Keratinocyte (primary cell): ENCODE measurements at regions not wholly inside any gene's neighbourhood (a gene's known extent, or its start where the extent isn't known, plus 50 kb on each side); places are given as distances from the start of the nearest gene placed in this dataset.

Experiments
- DNase-seq: peaks from one replicate; pipeline ENCODE4 v3.0.0-alpha.2; 2011; ENCODE audit warnings: low read depth, missing footprints, low spot score
- FAIRE-seq: peaks from 2 replicates; lab custom pipeline; 2011; peaks lifted over from hg19 to GRCh38; lab: Jason Lieb, UNC
- H2AFZ ChIP-seq: 2 replicates; pipeline ENCODE4 v1.6.0; 2012; ENCODE audit warnings: low read length, control low read depth, inconsistent platforms; ENCODE audit not compliant: control insufficient read depth
- H3K27ac ChIP-seq: 2 replicates; pipeline ENCODE4 v1.5.1; 2011; ENCODE audit warnings: low read length; ENCODE audit not compliant: control insufficient read depth, insufficient read depth
- H3K27me3 ChIP-seq: 3 replicates; pipeline ENCODE4 v1.6.0; 2011; ENCODE audit warnings: low read length; ENCODE audit not compliant: control insufficient read depth, insufficient read depth; ENCODE audit errors: extremely low read depth
- H3K36me3 ChIP-seq, 2 experiments: 2 replicates in 1 of 2; 3 replicates in 1 of 2; pipeline ENCODE4 v1.5.1; 2011; ENCODE audit warnings: low read length in 2 of 2, mild to moderate bottlenecking in 1 of 2; ENCODE audit not compliant: control insufficient read depth in 2 of 2, insufficient read depth in 2 of 2; ENCODE audit errors: extremely low read depth in 1 of 2
- H3K4me1 ChIP-seq: 3 replicates; pipeline ENCODE4 v1.5.1; 2011; ENCODE audit warnings: low read length; ENCODE audit not compliant: control insufficient read depth, insufficient read depth; ENCODE audit errors: extremely low read depth
- H3K4me2 ChIP-seq: 3 replicates; pipeline ENCODE4 v1.6.0; 2011; ENCODE audit warnings: low read depth, low read length; ENCODE audit not compliant: control insufficient read depth, insufficient read depth; ENCODE audit errors: extremely low read depth
- H3K4me3 ChIP-seq, 3 experiments: fragments of 200-600 bp in 1 of 3; sonication (generic) in 1 of 3; 2 replicates in 2 of 3; 3 replicates in 1 of 3; pipeline ENCODE4 v1.5.1; 2011 to 2016; ENCODE audit warnings: low read length in 3 of 3, mild to moderate bottlenecking in 3 of 3, control low read depth in 2 of 3, inconsistent platforms in 1 of 3, low read depth in 1 of 3, mixed read lengths in 1 of 3, mixed run types in 1 of 3, moderate library complexity in 1 of 3; ENCODE audit not compliant: control insufficient read depth in 2 of 3, insufficient read depth in 2 of 3; ENCODE audit errors: extremely low read depth in 1 of 3
- H3K79me2 ChIP-seq: 2 replicates; pipeline ENCODE4 v1.6.0; 2012; ENCODE audit warnings: low read length; ENCODE audit not compliant: control insufficient read depth, insufficient read depth
- H3K9ac ChIP-seq: 3 replicates; pipeline ENCODE4 v1.6.0; 2011; ENCODE audit warnings: low read length; ENCODE audit not compliant: control insufficient read depth, insufficient read depth; ENCODE audit errors: extremely low read depth
- H3K9me1 ChIP-seq: 3 replicates; pipeline ENCODE4 v1.6.0; 2011; ENCODE audit warnings: low read length; ENCODE audit not compliant: control insufficient read depth, insufficient read depth; ENCODE audit errors: extremely low read depth
- H3K9me3 ChIP-seq: 2 replicates; pipeline ENCODE4 v1.5.1; 2012; ENCODE audit warnings: low read depth, low read length; ENCODE audit not compliant: control insufficient read depth
- H4K20me1 ChIP-seq: 3 replicates; pipeline ENCODE4 v1.6.0; 2011; ENCODE audit warnings: low read length; ENCODE audit not compliant: control insufficient read depth, insufficient read depth; ENCODE audit errors: extremely low read depth
- CTCF ChIP-seq, 3 experiments: IDR thresholded peaks in 1 of 3; conservative IDR thresholded peaks in 1 of 3; optimal IDR thresholded peaks in 1 of 3; 2 replicates in 2 of 3; 3 replicates in 1 of 3; pipeline versions ENCODE3 to v1.5.1; 2011; ENCODE audit warnings: low read length in 3 of 3, mild to moderate bottlenecking in 3 of 3, moderate library complexity in 2 of 3, control low read depth in 1 of 3, inconsistent platforms in 1 of 3; ENCODE audit not compliant: insufficient read depth in 2 of 3; ENCODE audit errors: extremely low read depth in 1 of 3
- EZH2 ChIP-seq: IDR thresholded peaks from one replicate; pipeline ENCODE4 v1.6.1; 2012; ENCODE audit warnings: inconsistent platforms, mild to moderate bottlenecking, low read length, moderate library complexity
- dilution Hi-C: fragments of 300-500 bp; cut with MboI; formaldehyde crosslinking; loops from one replicate; pipeline ENCODE4 v1.7.0; 2020; ENCODE audit warnings: low sequenced_read_pairs; ENCODE audit not compliant: extremely low pct_ligation_motif_present

GRCh38 chr15:93417156-93417555 lies 328.1 kb upstream of the RGMA start:
- no peak overlapping the region for H3K9ac ChIP-seq
- H3K9me1 ChIP-seq = no peaks in the 10 kb centered on the region
- H3K4me2 ChIP-seq = no peak overlapping the region
- no peak for DNase-seq
- TF ChIP-seq EZH2 (no peak), CTCF (optimal IDR thresholded peaks at IDR 0.05 in 1 of 3, IDR thresholded peaks at IDR 0.05 in 1 of 3, conservative IDR thresholded peaks at IDR 0.05 in 1 of 3; ENCODE audit: extremely low read depth in 1 of 3, insufficient read depth in 2 of 3, low read length in 3 of 3) (no peak)
- peaks cover 4% of the 10 kb centered on the region for H3K4me1 ChIP-seq
- H3K79me2 ChIP-seq = no peaks in the 10 kb centered on the region
- H2AFZ ChIP-seq = no peak overlapping the region
- H3K27me3 ChIP-seq = no peaks in the 10 kb centered on the region
- dilution Hi-C loops = no loop called here
- H4K20me1 ChIP-seq = no peaks in the 10 kb centered on the region
- H3K36me3 ChIP-seq = no peaks in the 10 kb centered on the region
- H3K27ac ChIP-seq = no peak overlapping the region
- no peaks in the 10 kb centered on the region for H3K9me3 ChIP-seq
- FAIRE-seq = no peak
- H3K4me3 ChIP-seq = no peak overlapping the region

GRCh38 chr15:93415576-93415975 lies 326.6 kb upstream of the RGMA start:
- Histone ChIP-seq H3K4me1 (peaks cover 4% of the 10 kb centered on the region), H3K4me3 (no peak overlapping the region), H3K9me3 (no peaks in the 10 kb centered on the region), H3K27me3 (no peaks in the 10 kb centered on the region), H4K20me1 (no peaks in the 10 kb centered on the region), H3K79me2 (no peaks in the 10 kb centered on the region), H2AFZ (no peak overlapping the region), H3K27ac (no peak overlapping the region), H3K9ac (no peak overlapping the region), H3K4me2 (no peak overlapping the region), H3K36me3 (no peaks in the 10 kb centered on the region), H3K9me1 (no peaks in the 10 kb centered on the region)
- DNase-seq (no peak), FAIRE-seq (no peak)
- dilution Hi-C loops = no loop called here
- TF ChIP-seq EZH2 = no peak
- no peak for TF ChIP-seq CTCF (optimal IDR thresholded peaks at IDR 0.05 in 1 of 3, IDR thresholded peaks at IDR 0.05 in 1 of 3, conservative IDR thresholded peaks at IDR 0.05 in 1 of 3; ENCODE audit: extremely low read depth in 1 of 3, insufficient read depth in 2 of 3, low read length in 3 of 3)
